GM21367 (cell line): ENCODE measurements at regions not wholly inside any gene's neighbourhood (a gene's known extent, or its start where the extent isn't known, plus 50 kb on each side); places are given as distances from the start of the nearest gene placed in this dataset.

Experiments
- ATAC-seq: cut with Tn5 transposase; IDR thresholded peaks from one replicate; pipeline ENCODE4 v1.9.1; 2021; ENCODE audit not compliant: unreplicated experiment

- no peak for ATAC-seq
Measured at GRCh38 chrX:6701085-6701484, 166.2 kb upstream of the VCX3A start.

- no peak for ATAC-seq
Measured at GRCh38 chrX:6695717-6696116, 160.8 kb upstream of the VCX3A start.

- no peak for ATAC-seq
Measured at GRCh38 chrX:6694977-6695376, 160.1 kb upstream of the VCX3A start.

GRCh38 chrX:6694221-6694620 lies 159.3 kb upstream of the VCX3A start:
- ATAC-seq, result no peak

- no peak for ATAC-seq
Measured at GRCh38 chrX:6693051-6693450, 158.1 kb upstream of the VCX3A start.

- no peak for ATAC-seq
Measured at GRCh38 chrX:6685489-6685888, 150.6 kb upstream of the VCX3A start.

- ATAC-seq, result no peak
Measured at GRCh38 chrX:6683353-6683752, 148.4 kb upstream of the VCX3A start.

- no peak for ATAC-seq
Measured at GRCh38 chrX:6681521-6682145, 146.7 kb upstream of the VCX3A start.

- ATAC-seq, result no peak
Measured at GRCh38 chrX:6679988-6680387, 145.1 kb upstream of the VCX3A start.

GRCh38 chrX:6679550-6679949 lies 144.6 kb upstream of the VCX3A start:
- no peak for ATAC-seq

GRCh38 chrX:6678313-6678712 lies 143.4 kb upstream of the VCX3A start:
- no peak for ATAC-seq

- no peak for ATAC-seq
Measured at GRCh38 chrX:6674734-6675133, 139.8 kb upstream of the VCX3A start.

- no peak for ATAC-seq
Measured at GRCh38 chrX:6667048-6667768, 132.3 kb upstream of the VCX3A start.

GRCh38 chrX:6666624-6667023 lies 131.7 kb upstream of the VCX3A start:
- no peak for ATAC-seq

GRCh38 chrX:6661736-6662135 lies 126.8 kb upstream of the VCX3A start:
- ATAC-seq, result no peak

- ATAC-seq, result no peak
Measured at GRCh38 chrX:6660567-6661264, 125.8 kb upstream of the VCX3A start.

- no peak for ATAC-seq
Measured at GRCh38 chrX:6645216-6645615, 110.3 kb upstream of the VCX3A start.

- ATAC-seq, result no peak
Measured at GRCh38 chrX:6644411-6644810, 109.5 kb upstream of the VCX3A start.

- ATAC-seq, result no peak
Measured at GRCh38 chrX:6640727-6641126, 105.8 kb upstream of the VCX3A start.

- ATAC-seq, result no peak
Measured at GRCh38 chrX:6614506-6614905, 79.6 kb upstream of the VCX3A start.

GRCh38 chrX:6599230-6599860 lies 64.4 kb upstream of the VCX3A start:
- no peak for ATAC-seq
